H7 (cell line): ENCODE measurements at regions not wholly inside any gene's neighbourhood (a gene's known extent, or its start where the extent isn't known, plus 50 kb on each side); places are given as distances from the start of the nearest gene placed in this dataset.

ENCODE experiments used
- DNase-seq: peaks from one replicate; pipeline ENCODE4 v3.0.0; 2012
- H3K27me3 ChIP-seq: 2 replicates; pipeline ENCODE4 v1.6.0; 2011; ENCODE audit warnings: mild to moderate bottlenecking, low read length; ENCODE audit not compliant: control insufficient read depth, insufficient read depth
- H3K36me3 ChIP-seq: replicated peaks from 2 replicates; pipeline ENCODE4 v1.5.1; 2011; ENCODE audit warnings: low read length; ENCODE audit not compliant: control insufficient read depth, insufficient read depth
- H3K4me3 ChIP-seq: 2 replicates; pipeline ENCODE4 v1.5.1; 2011; ENCODE audit warnings: low read depth, mild to moderate bottlenecking, control low read depth, low read length, moderate library complexity; ENCODE audit not compliant: insufficient read depth

- no peak for DNase-seq
- no peak overlapping the region for H3K4me3 ChIP-seq
- no peaks in the 10 kb centered on the region for H3K27me3 ChIP-seq
- H3K36me3 ChIP-seq: no peaks in the 10 kb centered on the region
Measured at GRCh38 chr4:56092540-56092939, 143.8 kb downstream of the CEP135 start.

GRCh38 chr4:56086561-56086960 is 137.8 kb downstream of the CEP135 start:
- DNase-seq: no peak
- H3K4me3 ChIP-seq: no peak overlapping the region
- no peaks in the 10 kb centered on the region for H3K27me3 ChIP-seq
- H3K36me3 ChIP-seq: no peaks in the 10 kb centered on the region

- peak; percentile 26 for DNase-seq
Measured at GRCh38 chr4:56086073-56086541, 137.4 kb downstream of the CEP135 start.

GRCh38 chr4:56085275-56085674 is 136.5 kb downstream of the CEP135 start:
- Histone ChIP-seq H3K27me3 (no peaks in the 10 kb centered on the region), H3K4me3 (no peak overlapping the region), H3K36me3 (no peaks in the 10 kb centered on the region)
- DNase-seq: no peak

More at GRCh38 chr4:56086073-56086541, 137.4 kb downstream of the CEP135 start:
- Histone ChIP-seq H3K36me3 (no peaks in the 10 kb centered on the region), H3K27me3 (no peaks in the 10 kb centered on the region), H3K4me3 (no peak overlapping the region)

- Histone ChIP-seq H3K27me3 (no peaks in the 10 kb centered on the region), H3K36me3 (no peaks in the 10 kb centered on the region), H3K4me3 (no peak overlapping the region)
- DNase-seq: no peak
Measured at GRCh38 chr4:56084851-56085250, 136.1 kb downstream of the CEP135 start.
